GM12874 (cell line): ENCODE measurements at regions not wholly inside any gene's neighbourhood (a gene's known extent, or its start where the extent isn't known, plus 50 kb on each side); places are given as distances from the start of the nearest gene placed in this dataset.

Experiments used
- TF ChIP-seq, protein P1 (sequence below): IDR thresholded peaks from 2 replicates; pipeline ENCODE4 v1.5.1; 2011; ENCODE audit warnings: low read depth, mild to moderate bottlenecking, control low read depth, low read length, moderate library complexity; ENCODE audit not compliant: insufficient read depth

DNA sequence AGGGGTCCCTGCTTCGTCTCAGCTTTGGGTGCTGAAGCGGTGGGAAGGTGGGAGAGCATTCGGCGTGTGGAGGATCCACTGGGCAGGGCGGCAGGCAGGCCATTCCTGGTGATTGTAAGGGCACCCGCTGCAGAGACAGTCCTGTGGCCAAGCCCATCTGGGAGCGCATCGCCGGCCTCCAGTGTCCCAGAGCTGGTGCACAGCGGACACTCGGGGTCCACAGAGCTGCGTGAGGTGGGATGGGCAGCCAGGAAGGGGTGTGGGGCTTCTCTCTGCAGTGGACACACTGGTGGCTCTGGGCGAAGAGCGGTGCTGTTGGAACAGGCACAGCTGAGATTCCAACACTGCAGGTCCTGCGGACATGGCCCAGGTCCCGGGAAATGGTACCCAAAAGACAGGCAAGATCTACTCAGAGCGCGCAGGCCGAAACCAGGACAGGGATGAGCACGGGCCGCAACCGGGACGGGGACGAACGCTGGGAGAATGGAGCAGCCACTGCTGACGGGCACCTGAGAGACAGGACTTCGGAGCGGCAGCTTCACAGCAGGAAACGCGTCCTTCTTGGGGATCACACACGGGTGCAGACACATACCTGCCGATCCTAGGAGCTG, 188.2 kb downstream of the ERMARD start:
- TF ChIP-seq, protein P1, sequence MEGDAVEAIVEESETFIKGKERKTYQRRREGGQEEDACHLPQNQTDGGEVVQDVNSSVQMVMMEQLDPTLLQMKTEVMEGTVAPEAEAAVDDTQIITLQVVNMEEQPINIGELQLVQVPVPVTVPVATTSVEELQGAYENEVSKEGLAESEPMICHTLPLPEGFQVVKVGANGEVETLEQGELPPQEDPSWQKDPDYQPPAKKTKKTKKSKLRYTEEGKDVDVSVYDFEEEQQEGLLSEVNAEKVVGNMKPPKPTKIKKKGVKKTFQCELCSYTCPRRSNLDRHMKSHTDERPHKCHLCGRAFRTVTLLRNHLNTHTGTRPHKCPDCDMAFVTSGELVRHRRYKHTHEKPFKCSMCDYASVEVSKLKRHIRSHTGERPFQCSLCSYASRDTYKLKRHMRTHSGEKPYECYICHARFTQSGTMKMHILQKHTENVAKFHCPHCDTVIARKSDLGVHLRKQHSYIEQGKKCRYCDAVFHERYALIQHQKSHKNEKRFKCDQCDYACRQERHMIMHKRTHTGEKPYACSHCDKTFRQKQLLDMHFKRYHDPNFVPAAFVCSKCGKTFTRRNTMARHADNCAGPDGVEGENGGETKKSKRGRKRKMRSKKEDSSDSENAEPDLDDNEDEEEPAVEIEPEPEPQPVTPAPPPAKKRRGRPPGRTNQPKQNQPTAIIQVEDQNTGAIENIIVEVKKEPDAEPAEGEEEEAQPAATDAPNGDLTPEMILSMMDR = no peak

DNA sequence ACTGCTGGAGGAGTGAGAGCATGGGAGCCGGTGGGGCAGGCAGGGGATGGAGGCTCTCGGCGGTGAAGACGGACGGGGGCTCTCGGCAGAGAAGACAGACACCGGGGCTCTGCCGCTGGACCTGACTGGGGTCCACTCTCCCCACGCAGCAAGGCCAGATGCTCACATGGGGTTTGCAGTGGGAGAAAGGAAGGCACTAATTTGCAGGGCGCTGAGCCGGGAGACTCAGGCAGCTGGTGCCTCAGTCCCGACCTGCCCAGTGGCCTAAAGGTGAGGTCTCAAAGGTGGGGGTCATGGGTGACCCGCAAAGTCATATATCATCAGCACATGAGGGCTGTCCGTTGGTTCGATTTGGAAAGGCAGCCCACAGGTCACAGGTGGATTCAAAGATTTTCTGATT, 187.3 kb downstream of the ERMARD start:
- TF ChIP-seq, protein P1 = no peak

DNA sequence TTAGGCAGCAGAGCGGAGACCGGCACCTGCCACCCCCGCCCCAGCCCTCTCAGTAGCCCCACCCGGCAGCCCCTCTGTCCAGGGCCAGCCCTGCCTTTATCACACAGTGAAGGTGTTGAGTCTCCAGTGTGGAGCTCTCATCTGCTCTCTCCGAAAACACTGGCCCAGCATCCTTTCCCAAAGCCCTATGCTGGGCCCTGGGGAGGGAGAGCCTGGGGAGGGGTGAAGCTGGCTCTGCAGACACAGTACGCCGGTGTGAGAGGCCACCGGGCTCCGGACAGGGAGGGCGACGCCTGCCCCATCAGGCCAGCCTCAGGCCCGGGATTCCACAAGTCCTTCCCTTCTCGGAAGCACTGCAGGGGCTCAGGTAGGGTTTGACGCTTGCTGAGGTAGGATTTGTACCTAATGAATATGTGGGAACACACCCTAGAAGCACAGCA, 186.9 kb downstream of the ERMARD start:
- TF ChIP-seq, protein P1 = no peak

DNA sequence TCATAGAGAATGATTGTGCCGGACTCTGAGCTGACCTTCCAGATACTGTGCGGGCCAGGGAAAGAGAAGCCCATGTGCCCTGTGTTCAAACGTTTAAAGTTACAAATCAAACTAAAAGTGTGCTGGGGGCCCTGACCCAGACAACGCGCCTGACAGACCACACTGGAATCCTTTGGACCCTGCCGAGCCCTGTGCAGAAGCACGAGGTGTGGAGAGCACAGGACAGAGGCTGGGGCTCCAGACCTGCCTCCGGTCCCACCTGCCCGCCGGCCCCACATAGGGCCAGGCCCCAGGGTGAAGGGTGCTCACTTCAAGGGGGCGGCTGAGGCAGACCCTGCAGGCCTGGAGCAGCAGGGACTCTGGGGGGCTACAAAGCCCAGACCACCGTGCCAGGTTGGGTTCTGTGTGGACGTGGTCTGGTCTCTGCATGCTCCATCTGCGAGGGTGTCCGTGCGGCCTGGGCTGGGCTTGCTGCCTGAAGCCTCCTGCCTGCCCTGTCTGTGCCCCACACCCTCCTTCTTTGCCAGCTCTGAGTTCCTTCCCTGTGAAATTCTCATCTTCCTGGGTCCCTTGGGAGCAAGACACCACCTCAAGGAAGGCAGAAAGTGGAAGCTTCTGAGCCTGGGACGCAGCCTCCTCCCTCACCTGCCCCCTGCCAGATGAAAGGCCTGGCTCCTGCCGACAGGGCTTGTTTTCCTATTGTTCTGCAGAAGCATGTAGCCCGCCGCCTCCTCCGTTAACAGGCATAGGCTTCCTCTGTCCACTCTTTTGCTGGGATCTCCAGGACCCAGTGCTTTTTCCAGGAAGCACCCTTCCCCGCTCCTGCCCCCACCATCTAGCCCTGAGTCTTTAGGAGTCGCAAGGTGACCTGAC, 186.2 kb downstream of the ERMARD start:
- TF ChIP-seq, protein P1 = no peak

DNA sequence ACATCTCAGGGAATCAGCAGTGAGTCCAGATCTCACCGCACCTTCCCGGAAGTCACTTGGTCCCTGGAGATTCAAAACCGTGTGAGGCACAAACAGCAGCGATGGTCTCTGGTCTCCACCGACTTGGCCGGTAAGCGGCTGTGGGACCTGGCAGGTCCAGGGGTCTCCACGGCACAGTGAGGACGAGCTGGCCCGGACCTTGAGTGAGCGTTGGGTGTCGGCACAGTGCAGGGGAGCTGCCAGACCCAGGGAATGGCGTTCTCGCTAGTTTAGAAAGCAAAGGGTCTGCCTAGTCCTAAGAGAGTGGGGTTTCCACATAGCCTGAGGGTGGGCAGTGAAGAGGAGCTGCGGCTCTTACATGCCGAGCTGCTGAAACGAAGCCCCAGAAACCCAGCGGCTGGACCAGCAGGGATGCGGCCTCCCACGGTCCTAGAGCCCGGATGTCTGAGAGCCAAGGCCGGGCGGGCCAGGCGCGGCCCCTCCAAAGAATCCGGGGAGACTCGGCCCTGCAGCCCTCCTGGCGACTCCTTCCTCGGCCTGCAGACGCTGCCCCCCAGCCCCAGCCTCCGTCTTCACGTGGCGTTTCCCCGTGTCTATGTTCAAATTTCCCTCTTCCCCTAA, 185.0 kb downstream of the ERMARD start:
- TF ChIP-seq, protein P1 = no peak

DNA sequence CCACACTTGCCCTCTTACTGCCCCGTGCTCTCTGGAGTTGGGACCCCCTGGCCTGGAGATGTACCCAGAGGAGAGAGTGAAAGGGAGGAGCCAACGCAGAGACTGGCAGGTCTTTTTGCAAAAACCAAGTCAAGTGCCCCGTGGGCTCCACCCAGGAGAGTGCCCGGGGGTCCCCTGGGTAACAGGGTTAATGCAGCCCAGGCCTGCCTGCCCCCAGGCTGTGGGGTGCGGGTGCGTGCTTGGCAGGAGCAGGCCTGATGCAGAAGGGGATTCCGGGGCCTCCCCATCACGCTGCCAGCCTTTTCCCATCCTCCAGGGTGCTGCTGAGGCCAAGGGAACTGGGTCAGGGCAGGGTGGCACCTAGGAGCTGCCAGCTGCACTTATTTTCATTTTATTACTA, 184.4 kb downstream of the ERMARD start:
- TF ChIP-seq, protein P1 = no peak

DNA sequence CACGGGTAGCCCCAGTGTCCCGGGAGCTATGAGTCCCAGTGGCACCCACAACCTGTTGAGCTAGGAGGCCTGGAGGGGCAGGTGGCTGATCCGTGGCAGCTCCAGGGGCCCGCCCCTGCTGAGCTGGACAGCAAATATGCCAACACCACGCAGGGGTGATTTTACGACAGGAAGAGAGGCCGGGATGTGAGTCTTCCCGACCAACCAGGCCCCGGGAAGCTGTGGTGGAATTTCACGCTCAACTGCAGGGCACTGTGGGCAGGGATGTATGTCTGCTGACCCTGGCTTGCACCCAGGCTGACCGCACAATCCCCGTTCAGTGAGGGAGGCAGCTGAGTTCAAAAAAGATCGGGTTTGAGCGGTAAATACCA, 183.9 kb downstream of the ERMARD start:
- TF ChIP-seq, protein P1 = no peak
